Activated T-helper 2 cell treated with anti-CD3 and anti-CD28 coated beads, Interferon-gamma antibody, Interleukin-2, Interleukin-4, amounts not matched to agents 10 μg/mL and 5 μg/mL and 100 μg/mL, durations not matched to agents 14 hours and 24 hours and 36 hours (primary cell): ENCODE measurements at regions not wholly inside any gene's neighbourhood (a gene's known extent, or its start where the extent isn't known, plus 50 kb on each side); places are given as distances from the start of the nearest gene placed in this dataset.

Experiments
- DNase-seq: peaks from one replicate; pipeline ENCODE4 v3.0.0; 2021; ENCODE audit warnings: low spot score
- H3K27ac Mint-ChIP-seq: one replicate; pipeline ENCODE4 v1.8.0; 2021; ENCODE audit warnings: mixed read lengths
- H3K27me3 Mint-ChIP-seq: one replicate; pipeline ENCODE4 v1.8.0; 2021; ENCODE audit warnings: low read depth, mixed read lengths
- H3K36me3 Mint-ChIP-seq: one replicate; pipeline ENCODE4 v1.8.0; 2021; ENCODE audit warnings: low read depth, mixed read lengths
- H3K4me1 Mint-ChIP-seq: one replicate; pipeline ENCODE4 v1.8.0; 2021; ENCODE audit warnings: low read depth, mixed read lengths
- H3K4me3 Mint-ChIP-seq: one replicate; pipeline ENCODE4 v1.8.0; 2021; ENCODE audit warnings: low read depth, mild to moderate bottlenecking, moderate library complexity, mixed read lengths
- H3K9me3 Mint-ChIP-seq: one replicate; pipeline ENCODE4 v1.8.0; 2021; ENCODE audit warnings: mixed read lengths
- intact Hi-C: fragments of 100-400 bp; cut with micrococcal nuclease; formaldehyde crosslinking; loops from one replicate; pipeline ENCODE4 v1.15.1; 2023

GRCh38 chr6:63371104-63371715 lies 51.4 kb upstream of the LGSN start:
- no peak for DNase-seq
- Mint-ChIP-seq H3K9me3 (peaks cover 6% of the 10 kb centered on the region), H3K4me3 (no peak overlapping the region), H3K4me1 (no peaks in the 10 kb centered on the region), H3K36me3 (no peaks in the 10 kb centered on the region), H3K27me3 (peaks cover 2% of the 10 kb centered on the region), H3K27ac (no peak overlapping the region)
- intact Hi-C loops = no loop called here

GRCh38 chr6:63372951-63373533 lies 53.3 kb upstream of the LGSN start:
- DNase-seq = no peak
- Mint-ChIP-seq H3K9me3 (peaks cover 6% of the 10 kb centered on the region), H3K4me3 (no peak overlapping the region), H3K27me3 (peaks cover 2% of the 10 kb centered on the region), H3K27ac (no peak overlapping the region), H3K4me1 (no peaks in the 10 kb centered on the region), H3K36me3 (no peaks in the 10 kb centered on the region)
- intact Hi-C loops = no loop called here

GRCh38 chr6:63389191-63389844 lies 69.5 kb upstream of the LGSN start:
- H3K4me3 Mint-ChIP-seq = no peak overlapping the region
- intact Hi-C loops = no loop called here
- no peak for DNase-seq
- no peak overlapping the region for H3K27ac Mint-ChIP-seq
- peaks cover 2% of the 10 kb centered on the region for H3K4me1 Mint-ChIP-seq
- peaks cover 2% of the 10 kb centered on the region for H3K27me3 Mint-ChIP-seq
- no peaks in the 10 kb centered on the region for H3K9me3 Mint-ChIP-seq
- H3K36me3 Mint-ChIP-seq = no peaks in the 10 kb centered on the region

GRCh38 chr6:63391203-63391970 lies 71.6 kb upstream of the LGSN start:
- peaks cover 1% of the 10 kb centered on the region for H3K27me3 Mint-ChIP-seq
- intact Hi-C loops = no loop called here
- no peak overlapping the region for H3K4me3 Mint-ChIP-seq
- no peak overlapping the region for H3K27ac Mint-ChIP-seq
- H3K9me3 Mint-ChIP-seq = no peaks in the 10 kb centered on the region
- H3K36me3 Mint-ChIP-seq = no peaks in the 10 kb centered on the region
- H3K4me1 Mint-ChIP-seq = peaks cover 2% of the 10 kb centered on the region
- DNase-seq = no peak

- Mint-ChIP-seq H3K4me3 (no peak overlapping the region), H3K4me1 (peaks cover 2% of the 10 kb centered on the region), H3K36me3 (no peaks in the 10 kb centered on the region), H3K27me3 (no peaks in the 10 kb centered on the region), H3K9me3 (no peaks in the 10 kb centered on the region), H3K27ac (no peak overlapping the region)
- intact Hi-C loops = no loop called here
- no peak for DNase-seq
These were observed 72.4 kb upstream of the LGSN start for GRCh38 chr6:63392092-63392724.

- Mint-ChIP-seq H3K9me3 (no peaks in the 10 kb centered on the region), H3K27me3 (no peaks in the 10 kb centered on the region), H3K36me3 (no peaks in the 10 kb centered on the region), H3K4me3 (no peak overlapping the region), H3K27ac (no peak overlapping the region), H3K4me1 (no peaks in the 10 kb centered on the region)
- DNase-seq = no peak
- intact Hi-C loops = no loop called here
These were observed 75.0 kb upstream of the LGSN start for GRCh38 chr6:63394656-63395308.

- no peak for DNase-seq
- Mint-ChIP-seq H3K4me3 (no peak overlapping the region), H3K27me3 (no peaks in the 10 kb centered on the region), H3K9me3 (no peaks in the 10 kb centered on the region), H3K27ac (no peak overlapping the region), H3K36me3 (no peaks in the 10 kb centered on the region), H3K4me1 (no peaks in the 10 kb centered on the region)
- intact Hi-C loops = no loop called here
These were observed 75.6 kb upstream of the LGSN start for GRCh38 chr6:63395381-63395780.

- intact Hi-C loops = no loop called here
- H3K9me3 Mint-ChIP-seq = no peaks in the 10 kb centered on the region
These were observed 83.9 kb upstream of the LGSN start for GRCh38 chr6:63403725-63404124.

GRCh38 chr6:63410435-63411426 lies 90.9 kb upstream of the LGSN start:
- no peak overlapping the region for H3K27ac Mint-ChIP-seq
- H3K9me3 Mint-ChIP-seq = no peaks in the 10 kb centered on the region
- no peak for DNase-seq
- intact Hi-C loops = no loop called here
- no peak overlapping the region for H3K4me3 Mint-ChIP-seq
- no peaks in the 10 kb centered on the region for H3K27me3 Mint-ChIP-seq
- no peaks in the 10 kb centered on the region for H3K4me1 Mint-ChIP-seq
- H3K36me3 Mint-ChIP-seq = no peaks in the 10 kb centered on the region

More at GRCh38 chr6:63403725-63404124, 83.9 kb upstream of the LGSN start:
- Mint-ChIP-seq H3K27ac (no peak overlapping the region), H3K4me1 (no peaks in the 10 kb centered on the region), H3K4me3 (no peak overlapping the region), H3K36me3 (no peaks in the 10 kb centered on the region), H3K27me3 (no peaks in the 10 kb centered on the region)
- DNase-seq = no peak

- no peaks in the 10 kb centered on the region for H3K36me3 Mint-ChIP-seq
- no peak overlapping the region for H3K27ac Mint-ChIP-seq
- peaks cover 3% of the 10 kb centered on the region for H3K9me3 Mint-ChIP-seq
- DNase-seq = no peak
- H3K27me3 Mint-ChIP-seq = no peaks in the 10 kb centered on the region
- H3K4me3 Mint-ChIP-seq = no peak overlapping the region
- intact Hi-C loops = no loop called here
- peaks cover 2% of the 10 kb centered on the region for H3K4me1 Mint-ChIP-seq
These were observed 95.5 kb upstream of the LGSN start for GRCh38 chr6:63415286-63415685.

- Mint-ChIP-seq H3K9me3 (peaks cover 11% of the 10 kb centered on the region), H3K27ac (no peak overlapping the region), H3K27me3 (no peaks in the 10 kb centered on the region), H3K4me1 (peaks cover 6% of the 10 kb centered on the region), H3K4me3 (no peak overlapping the region), H3K36me3 (no peaks in the 10 kb centered on the region)
- intact Hi-C loops = no loop called here
- DNase-seq = no peak
These were observed 99.0 kb upstream of the LGSN start for GRCh38 chr6:63418741-63419140.
